Esophagus squamous epithelium (tissue), 5 donors: ENCODE measurements at regions not wholly inside any gene's neighbourhood (a gene's known extent, or its start where the extent isn't known, plus 50 kb on each side); places are given as distances from the start of the nearest gene placed in this dataset.

Source experiments
- DNase-seq: peaks from one replicate; lab custom pipeline; 2025; lab: John Stamatoyannopoulos, UW
- H3K27ac ChIP-seq, 4 donors: fragments of 200-600 bp; sonication (generic); one replicate each; pipeline ENCODE4 v1.5.1; 2016 to 2019; ENCODE audit warnings: mild to moderate bottlenecking in 1 of 4
- H3K27me3 ChIP-seq, 4 donors: fragments of 200-600 bp; sonication (generic); 1 replicate in 3 of 4; 2 replicates in 1 of 4; pipeline versions ENCODE4 v1.5.1 to v1.6.0; 2017 to 2021; ENCODE audit warnings: antibody characterized with exemption in 1 of 4
- H3K36me3 ChIP-seq, 3 donors: fragments of 200-600 bp; sonication (generic); one replicate each; pipeline ENCODE4 v1.5.1; 2016 to 2019
- H3K4me1 ChIP-seq, 3 donors: fragments of 200-600 bp; sonication (generic); one replicate each; pipeline ENCODE4 v1.5.1; 2017 to 2019
- H3K4me3 ChIP-seq, 4 donors: fragments of 200-600 bp; sonication (generic); 1 replicate in 3 of 4; 2 replicates in 1 of 4; pipeline ENCODE4 v1.5.1; 2016 to 2019; ENCODE audit warnings: mild to moderate bottlenecking in 2 of 4, moderate library complexity in 1 of 4
- H3K9me3 ChIP-seq, 3 donors: fragments of 200-600 bp; sonication (generic); one replicate each; pipeline ENCODE4 v1.5.1; 2016 to 2019
- CTCF ChIP-seq, 6 experiments: fragments of 450-650 bp in 4 of 6; fragments of 200-600 bp in 2 of 6; sonication (generic) in 2 of 6; IDR thresholded peaks; one replicate each; pipeline ENCODE4 v1.5.1; 2016 to 2019; ENCODE audit warnings: antibody characterized with exemption in 6 of 6, mild to moderate bottlenecking in 4 of 6, moderate library complexity in 4 of 6
- POLR2A ChIP-seq, 4 donors: fragments of 450-650 bp; IDR thresholded peaks; one replicate each; pipeline ENCODE4 v1.6.1; 2017; ENCODE audit warnings: antibody characterized with exemption in 4 of 4, mild to moderate bottlenecking in 4 of 4, moderate library complexity in 3 of 4
- WGBS, 2 donors: methylation state at CpG; one replicate each; pipeline ENCODE4 v1.1.5; 2018; 5-methylcytosine and 5-hydroxymethylcytosine counted together
- intact Hi-C: fragments of 100-400 bp; cut with DNase I; formaldehyde crosslinking; loops from one replicate; pipeline ENCODE4 v1.15.0; 2022
- donor health status: DM: yes; HTN: yes; CAD: no.

GRCh38 chr5:153883854-153884611, 154.7 kb downstream of the FAM114A2 start:
- Histone ChIP-seq H3K27me3 (no peaks in the 10 kb centered on the region), H3K4me1 (no peaks in the 10 kb centered on the region), H3K4me3 (no peak overlapping the region), H3K27ac (no peak overlapping the region), H3K36me3 (no peaks in the 10 kb centered on the region), H3K9me3 (no peaks in the 10 kb centered on the region)
- 53 to 62% methylated on average over 6 of the region's 6 CpGs for WGBS, 2 donors
- no peak for DNase-seq
- TF ChIP-seq CTCF (IDR thresholded peaks at IDR 0.05) = no peak
- no peak for TF ChIP-seq POLR2A (IDR thresholded peaks at IDR 0.05)
- intact Hi-C loops = no loop called here

- no peaks in the 10 kb centered on the region for H3K9me3 ChIP-seq
- no peaks in the 10 kb centered on the region for H3K4me1 ChIP-seq
- no peaks in the 10 kb centered on the region for H3K36me3 ChIP-seq
- H3K27me3 ChIP-seq = no peaks in the 10 kb centered on the region
- TF ChIP-seq POLR2A (IDR thresholded peaks at IDR 0.05) (no peak), CTCF (IDR thresholded peaks at IDR 0.05) (no peak)
- WGBS, 2 donors = 33 to 50% methylated on average over 1 of the region's 1 CpG
- no peak overlapping the region for H3K27ac ChIP-seq
- no peak overlapping the region for H3K4me3 ChIP-seq
- intact Hi-C loops = no loop called here
- DNase-seq = no peak
Observed at GRCh38 chr5:153881687-153882086, 157.0 kb downstream of the FAM114A2 start.

GRCh38 chr5:153880106-153880505, 158.6 kb downstream of the FAM114A2 start:
- Histone ChIP-seq H3K4me3 (no peak overlapping the region), H3K36me3 (no peaks in the 10 kb centered on the region), H3K27ac (no peak overlapping the region), H3K4me1 (no peaks in the 10 kb centered on the region), H3K27me3 (no peaks in the 10 kb centered on the region), H3K9me3 (no peaks in the 10 kb centered on the region)
- TF ChIP-seq CTCF (IDR thresholded peaks at IDR 0.05) (no peak), POLR2A (IDR thresholded peaks at IDR 0.05) (no peak)
- DNase-seq = no peak
- 13 to 18% methylated on average over 1 of the region's 1 CpG for WGBS, 2 donors
- intact Hi-C loops = no loop called here

- no peaks in the 10 kb centered on the region for H3K27me3 ChIP-seq
- H3K27ac ChIP-seq = no peak overlapping the region
- no peaks in the 10 kb centered on the region for H3K9me3 ChIP-seq
- TF ChIP-seq POLR2A (IDR thresholded peaks at IDR 0.05) = no peak
- TF ChIP-seq CTCF (IDR thresholded peaks at IDR 0.05) = no peak
- no peaks in the 10 kb centered on the region for H3K4me1 ChIP-seq
- intact Hi-C loops = no loop called here
- no peaks in the 10 kb centered on the region for H3K36me3 ChIP-seq
- H3K4me3 ChIP-seq = no peak overlapping the region
- no peak for DNase-seq
Observed at GRCh38 chr5:153879596-153879995, 159.1 kb downstream of the FAM114A2 start.

- Histone ChIP-seq H3K4me3 (no peak overlapping the region), H3K27ac (no peak overlapping the region), H3K4me1 (no peaks in the 10 kb centered on the region), H3K9me3 (no peaks in the 10 kb centered on the region), H3K36me3 (no peaks in the 10 kb centered on the region), H3K27me3 (no peaks in the 10 kb centered on the region)
- intact Hi-C loops = no loop called here
- WGBS, 2 donors = 50 to 58% methylated on average over 4 of the region's 4 CpGs
- no peak for DNase-seq
- TF ChIP-seq CTCF (IDR thresholded peaks at IDR 0.05) = no peak
- TF ChIP-seq POLR2A (IDR thresholded peaks at IDR 0.05) = no peak
Observed at GRCh38 chr5:153866176-153866575, 172.5 kb downstream of the FAM114A2 start.
